ENCODE measurements at regions not wholly inside any gene's neighbourhood (a gene's known extent, or its start where the extent isn't known, plus 50 kb on each side); places are given as distances from the start of the nearest gene placed in this dataset.

GRCh38 chr13:110782185-110782584 is 68.7 kb downstream of the ING1 start:
- TF ChIP-seq, protein P1, sequence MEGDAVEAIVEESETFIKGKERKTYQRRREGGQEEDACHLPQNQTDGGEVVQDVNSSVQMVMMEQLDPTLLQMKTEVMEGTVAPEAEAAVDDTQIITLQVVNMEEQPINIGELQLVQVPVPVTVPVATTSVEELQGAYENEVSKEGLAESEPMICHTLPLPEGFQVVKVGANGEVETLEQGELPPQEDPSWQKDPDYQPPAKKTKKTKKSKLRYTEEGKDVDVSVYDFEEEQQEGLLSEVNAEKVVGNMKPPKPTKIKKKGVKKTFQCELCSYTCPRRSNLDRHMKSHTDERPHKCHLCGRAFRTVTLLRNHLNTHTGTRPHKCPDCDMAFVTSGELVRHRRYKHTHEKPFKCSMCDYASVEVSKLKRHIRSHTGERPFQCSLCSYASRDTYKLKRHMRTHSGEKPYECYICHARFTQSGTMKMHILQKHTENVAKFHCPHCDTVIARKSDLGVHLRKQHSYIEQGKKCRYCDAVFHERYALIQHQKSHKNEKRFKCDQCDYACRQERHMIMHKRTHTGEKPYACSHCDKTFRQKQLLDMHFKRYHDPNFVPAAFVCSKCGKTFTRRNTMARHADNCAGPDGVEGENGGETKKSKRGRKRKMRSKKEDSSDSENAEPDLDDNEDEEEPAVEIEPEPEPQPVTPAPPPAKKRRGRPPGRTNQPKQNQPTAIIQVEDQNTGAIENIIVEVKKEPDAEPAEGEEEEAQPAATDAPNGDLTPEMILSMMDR (IDR thresholded peaks at IDR 0.05; ENCODE audit: extremely low read depth, missing control alignments) = no peak
- no peak for DNase-seq (ENCODE audit: low spot score)

- no peak for DNase-seq (ENCODE audit: low spot score)
- TF ChIP-seq, protein P1 (IDR thresholded peaks at IDR 0.05; ENCODE audit: extremely low read depth, missing control alignments) = no peak
Measured at GRCh38 chr13:110784704-110785103, 71.2 kb downstream of the ING1 start.

DNA sequence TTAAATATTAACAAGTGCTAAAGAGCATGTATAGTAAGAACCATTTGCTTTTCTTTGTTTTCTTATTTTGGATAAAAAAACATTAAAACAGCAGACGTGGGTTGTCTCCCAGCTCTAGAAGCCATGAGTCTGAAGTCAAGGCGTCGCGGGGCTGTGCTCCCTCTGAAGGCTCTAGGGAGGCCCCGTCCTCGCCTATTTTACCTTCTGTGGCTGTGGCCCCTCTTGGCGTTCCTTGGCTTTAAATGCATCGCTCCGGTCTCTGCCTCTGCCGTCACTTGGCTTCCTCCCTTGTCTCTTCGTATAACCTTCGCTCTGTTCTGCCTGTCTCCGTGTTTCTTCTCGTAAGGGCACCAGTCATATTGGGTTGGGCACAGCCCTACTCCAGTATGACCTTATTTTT is 75.3 kb downstream of the ING1 start:
- TF ChIP-seq, protein P1 (IDR thresholded peaks at IDR 0.05; ENCODE audit: extremely low read depth, missing control alignments) = no peak
- no peak for DNase-seq (ENCODE audit: low spot score)

DNA sequence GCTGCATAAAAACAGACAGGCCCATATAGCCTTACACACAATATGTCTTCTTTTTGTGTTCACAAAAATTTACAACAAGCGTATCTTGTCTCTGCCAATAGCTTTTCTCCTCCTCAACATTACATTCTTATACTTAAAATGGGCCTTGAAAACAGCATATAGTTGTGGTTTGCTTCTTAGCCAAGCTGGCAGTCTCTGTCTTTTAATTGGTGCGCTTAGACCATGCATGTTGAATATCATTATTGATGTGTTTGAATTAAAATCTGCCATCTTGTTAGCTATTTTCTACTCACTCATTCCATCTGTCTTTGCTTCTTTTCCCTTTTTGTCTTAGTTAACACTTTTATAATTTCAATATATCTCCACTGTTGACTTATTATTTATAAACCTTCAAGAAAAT is 76.4 kb downstream of the ING1 start:
- TF ChIP-seq, protein P1 (IDR thresholded peaks at IDR 0.05; ENCODE audit: extremely low read depth, missing control alignments) = no peak
- no peak for DNase-seq (ENCODE audit: low spot score)

DNA sequence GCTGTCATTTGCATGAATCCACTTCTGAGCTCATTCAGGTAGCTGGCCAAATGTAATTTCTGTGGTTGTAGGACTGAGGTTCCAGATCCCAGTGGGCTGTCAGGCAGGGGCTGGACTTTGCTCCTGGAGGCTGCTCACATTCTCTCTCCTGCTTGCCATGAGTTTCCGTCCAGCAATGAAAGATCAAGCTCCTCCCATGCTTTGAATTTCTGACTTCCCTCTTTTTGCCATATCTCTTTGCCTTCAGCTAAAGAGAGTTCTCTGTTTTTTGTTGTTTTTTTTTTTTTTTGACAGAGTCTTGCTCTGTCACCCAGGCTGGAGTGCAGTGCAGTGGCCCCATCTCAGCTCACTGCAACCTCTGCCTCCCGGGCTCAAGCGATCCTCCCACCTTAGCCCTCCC is 76.9 kb downstream of the ING1 start:
- TF ChIP-seq, protein P1 (IDR thresholded peaks at IDR 0.05; ENCODE audit: extremely low read depth, missing control alignments) = no peak
- DNase-seq (ENCODE audit: low spot score) = no peak

GRCh38 chr13:110794209-110794608 is 80.7 kb downstream of the ING1 start:
- DNase-seq (ENCODE audit: low spot score) = no peak
- TF ChIP-seq, protein P1 (IDR thresholded peaks at IDR 0.05; ENCODE audit: extremely low read depth, missing control alignments) = no peak

DNA sequence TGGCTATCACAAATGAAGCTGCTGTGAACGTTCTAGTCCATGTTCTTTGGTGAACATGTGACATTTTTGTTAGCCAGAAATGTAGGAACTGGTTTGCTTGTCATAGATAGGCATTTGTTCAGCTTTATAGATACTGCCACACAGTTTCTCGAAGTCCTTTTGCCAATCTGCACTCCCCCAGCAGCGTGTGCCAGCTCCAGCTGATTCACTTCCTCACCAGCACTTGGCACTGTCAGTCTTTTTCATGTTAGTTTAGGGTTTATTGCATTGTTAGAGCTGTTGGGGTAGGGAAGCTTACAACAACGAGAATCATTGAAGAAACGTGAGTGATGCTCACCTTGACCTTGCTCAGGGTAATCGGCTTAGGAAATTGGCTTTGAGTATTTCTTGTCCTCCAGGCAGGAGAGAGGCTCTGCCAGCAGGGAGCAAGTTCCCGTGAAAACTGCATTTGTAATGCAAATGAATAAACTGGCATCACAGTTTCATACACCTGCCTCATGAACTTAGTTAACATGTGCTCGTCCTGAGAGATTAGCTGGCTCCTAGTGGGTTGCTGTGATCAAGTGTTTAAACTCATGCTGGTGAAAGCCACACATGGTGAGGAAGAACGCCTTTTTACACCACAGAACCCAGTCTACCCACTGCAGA is 83.9 kb downstream of the ING1 start:
- DNase-seq (ENCODE audit: low spot score) = no peak

More for the DNA sequence above, 83.9 kb downstream of the ING1 start:
- TF ChIP-seq, protein P1 (IDR thresholded peaks at IDR 0.05; ENCODE audit: extremely low read depth, missing control alignments) = no peak

All from GM20000 (cell line).